ENCODE measurements at regions not wholly inside any gene's neighbourhood (a gene's known extent, or its start where the extent isn't known, plus 50 kb on each side); places are given as distances from the start of the nearest gene placed in this dataset.

DNA sequence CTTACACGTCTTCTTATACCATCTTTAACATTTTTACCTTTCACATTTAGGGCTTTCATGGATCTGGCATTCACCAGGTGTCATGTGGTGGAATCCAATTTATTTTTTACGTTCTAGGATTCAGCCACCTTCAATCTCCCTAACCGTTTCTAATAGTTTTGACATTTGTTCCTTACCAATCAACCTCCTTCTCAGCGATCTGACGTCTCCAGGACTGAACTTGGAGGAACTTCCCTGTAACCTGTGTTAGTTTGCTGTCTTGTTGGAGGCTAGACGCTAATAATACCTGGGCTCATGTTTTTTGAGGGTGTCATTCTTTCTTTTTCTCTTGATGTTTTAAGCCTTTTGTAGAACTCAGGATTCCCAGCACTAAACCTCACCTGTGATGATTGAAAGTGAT lies 351.6 kb downstream of the THBS2 start:
- no peaks in the 10 kb centered on the region for H3K9me3 ChIP-seq (ENCODE audit: insufficient read depth, low read depth, low read length)
- H3K4me1 Mint-ChIP-seq (ENCODE audit: low read depth, unreplicated experiment), result no peaks in the 10 kb centered on the region
- no peak for FAIRE-seq

DNA sequence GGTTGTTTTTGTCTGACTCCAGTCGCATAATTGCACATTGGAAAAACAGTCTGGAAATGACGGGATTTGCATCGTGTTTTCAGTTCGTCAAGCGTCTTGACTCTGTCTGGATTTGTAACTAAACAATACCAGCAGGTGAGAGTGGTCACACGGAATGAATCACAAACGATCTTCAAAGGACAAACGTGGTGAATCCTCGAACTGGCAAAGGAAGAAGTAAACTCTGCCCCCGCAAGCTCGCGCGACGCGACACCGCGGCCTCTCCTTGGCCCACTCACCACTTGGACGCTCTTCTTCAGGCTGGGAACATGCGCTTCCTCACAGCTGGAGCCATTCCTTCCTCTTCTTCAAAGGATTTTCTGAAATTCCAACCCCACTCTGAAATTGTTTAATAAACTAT lies 352.6 kb downstream of the THBS2 start:
- H3K27ac ChIP-seq (ENCODE audit: low read depth, low read length), result no peak overlapping the region
- no peaks in the 10 kb centered on the region for H3K9me3 ChIP-seq (ENCODE audit: insufficient read depth, low read depth, low read length)
- no peak overlapping the region for H3K9ac ChIP-seq (ENCODE audit: low read length)
- Mint-ChIP-seq H3K4me3 (ENCODE audit: unreplicated experiment) (no peak overlapping the region), H3K27ac (ENCODE audit: unreplicated experiment) (no peak overlapping the region), H3K36me3 (ENCODE audit: low read depth, unreplicated experiment) (no peaks in the 10 kb centered on the region), H3K4me1 (ENCODE audit: low read depth, unreplicated experiment) (no peaks in the 10 kb centered on the region), H3K27me3 (ENCODE audit: low read depth, unreplicated experiment) (peaks cover 10% of the 10 kb centered on the region), H3K9me3 (ENCODE audit: unreplicated experiment) (peaks cover 8% of the 10 kb centered on the region)
- H4K20me1 ChIP-seq (ENCODE audit: insufficient read depth, low read length), result no peaks in the 10 kb centered on the region
- H3K79me2 ChIP-seq (ENCODE audit: insufficient read depth, low read length), result no peaks in the 10 kb centered on the region
- FAIRE-seq (no peak), DNase-seq (ENCODE audit: low read depth) (no peak)
- H3K4me1 ChIP-seq (ENCODE audit: insufficient read depth, low read length), result no peaks in the 10 kb centered on the region
- no peak overlapping the region for H2AFZ ChIP-seq (ENCODE audit: low read depth, low read length)
- no peak overlapping the region for H3K4me2 ChIP-seq (ENCODE audit: low read length)
- no peaks in the 10 kb centered on the region for H3K27me3 ChIP-seq (ENCODE audit: insufficient read depth, low read length)
- no peak for TF ChIP-seq EZH2 (IDR thresholded peaks at IDR 0.05; ENCODE audit: insufficient read depth, low read length)
- TF ChIP-seq, protein P1, sequence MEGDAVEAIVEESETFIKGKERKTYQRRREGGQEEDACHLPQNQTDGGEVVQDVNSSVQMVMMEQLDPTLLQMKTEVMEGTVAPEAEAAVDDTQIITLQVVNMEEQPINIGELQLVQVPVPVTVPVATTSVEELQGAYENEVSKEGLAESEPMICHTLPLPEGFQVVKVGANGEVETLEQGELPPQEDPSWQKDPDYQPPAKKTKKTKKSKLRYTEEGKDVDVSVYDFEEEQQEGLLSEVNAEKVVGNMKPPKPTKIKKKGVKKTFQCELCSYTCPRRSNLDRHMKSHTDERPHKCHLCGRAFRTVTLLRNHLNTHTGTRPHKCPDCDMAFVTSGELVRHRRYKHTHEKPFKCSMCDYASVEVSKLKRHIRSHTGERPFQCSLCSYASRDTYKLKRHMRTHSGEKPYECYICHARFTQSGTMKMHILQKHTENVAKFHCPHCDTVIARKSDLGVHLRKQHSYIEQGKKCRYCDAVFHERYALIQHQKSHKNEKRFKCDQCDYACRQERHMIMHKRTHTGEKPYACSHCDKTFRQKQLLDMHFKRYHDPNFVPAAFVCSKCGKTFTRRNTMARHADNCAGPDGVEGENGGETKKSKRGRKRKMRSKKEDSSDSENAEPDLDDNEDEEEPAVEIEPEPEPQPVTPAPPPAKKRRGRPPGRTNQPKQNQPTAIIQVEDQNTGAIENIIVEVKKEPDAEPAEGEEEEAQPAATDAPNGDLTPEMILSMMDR (IDR thresholded peaks at IDR 0.05; ENCODE audit: insufficient read depth, low read depth, low read length), result no peak
- H3K36me3 ChIP-seq (ENCODE audit: insufficient read depth, low read length), result no peaks in the 10 kb centered on the region
- H3K4me3 ChIP-seq (ENCODE audit: insufficient read depth, low read depth, low read length), result no peak overlapping the region

More for the DNA sequence above, 351.6 kb downstream of the THBS2 start:
- no peak for DNase-seq (ENCODE audit: low read depth)
- no peak overlapping the region for H3K4me2 ChIP-seq (ENCODE audit: low read length)
- peaks cover 10% of the 10 kb centered on the region for H3K27me3 Mint-ChIP-seq (ENCODE audit: low read depth, unreplicated experiment)
- H3K36me3 Mint-ChIP-seq (ENCODE audit: low read depth, unreplicated experiment), result no peaks in the 10 kb centered on the region
- H3K4me3 Mint-ChIP-seq (ENCODE audit: unreplicated experiment), result no peak overlapping the region
- TF ChIP-seq, protein P1 (IDR thresholded peaks at IDR 0.05; ENCODE audit: insufficient read depth, low read depth, low read length), result no peak
- TF ChIP-seq EZH2 (IDR thresholded peaks at IDR 0.05; ENCODE audit: insufficient read depth, low read length), result no peak
- no peaks in the 10 kb centered on the region for H3K79me2 ChIP-seq (ENCODE audit: insufficient read depth, low read length)
- H3K4me3 ChIP-seq (ENCODE audit: insufficient read depth, low read depth, low read length), result no peak overlapping the region
- no peaks in the 10 kb centered on the region for H3K4me1 ChIP-seq (ENCODE audit: insufficient read depth, low read length)
- no peak overlapping the region for H3K27ac Mint-ChIP-seq (ENCODE audit: unreplicated experiment)
- H2AFZ ChIP-seq (ENCODE audit: low read depth, low read length), result no peak overlapping the region
- peaks cover 5% of the 10 kb centered on the region for H3K9me3 Mint-ChIP-seq (ENCODE audit: unreplicated experiment)
- H4K20me1 ChIP-seq (ENCODE audit: insufficient read depth, low read length), result no peaks in the 10 kb centered on the region
- H3K27ac ChIP-seq (ENCODE audit: low read depth, low read length), result no peak overlapping the region
- H3K27me3 ChIP-seq (ENCODE audit: insufficient read depth, low read length), result no peaks in the 10 kb centered on the region
- H3K9ac ChIP-seq (ENCODE audit: low read length), result no peak overlapping the region
- H3K36me3 ChIP-seq (ENCODE audit: insufficient read depth, low read length), result no peaks in the 10 kb centered on the region

DNA sequence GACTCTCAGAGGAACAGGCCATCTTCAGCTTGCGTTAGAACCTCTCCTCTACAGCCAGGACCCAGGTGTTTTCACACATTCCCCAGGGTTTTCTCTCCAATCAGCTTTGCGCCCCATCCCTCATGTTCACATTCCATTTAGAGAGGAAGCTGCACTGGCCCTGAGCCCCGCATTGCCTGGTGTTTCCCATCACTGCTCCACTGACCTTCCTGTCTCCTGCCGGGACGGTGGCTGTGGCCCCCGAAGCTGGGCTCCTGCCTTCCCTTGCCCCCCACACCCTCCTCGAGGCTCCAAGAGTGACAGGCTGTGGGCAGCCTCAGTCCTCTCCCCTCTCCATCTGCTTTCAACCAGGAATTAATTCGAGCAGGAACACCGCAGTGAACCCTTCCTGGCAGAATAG lies 357.3 kb downstream of the THBS2 start:
- no peak overlapping the region for H3K27ac Mint-ChIP-seq (ENCODE audit: unreplicated experiment)

More for the DNA sequence above, 357.3 kb downstream of the THBS2 start:
- Histone ChIP-seq H3K27me3 (ENCODE audit: insufficient read depth, low read length) (no peaks in the 10 kb centered on the region), H3K9me3 (ENCODE audit: insufficient read depth, low read depth, low read length) (no peaks in the 10 kb centered on the region), H3K4me1 (ENCODE audit: insufficient read depth, low read length) (peaks cover 3% of the 10 kb centered on the region), H3K9ac (ENCODE audit: low read length) (no peak overlapping the region), H3K79me2 (ENCODE audit: insufficient read depth, low read length) (no peaks in the 10 kb centered on the region), H3K4me2 (ENCODE audit: low read length) (no peak overlapping the region), H3K36me3 (ENCODE audit: insufficient read depth, low read length) (no peaks in the 10 kb centered on the region), H4K20me1 (ENCODE audit: insufficient read depth, low read length) (no peaks in the 10 kb centered on the region), H2AFZ (ENCODE audit: low read depth, low read length) (no peak overlapping the region), H3K4me3 (ENCODE audit: insufficient read depth, low read depth, low read length) (no peak overlapping the region), H3K27ac (ENCODE audit: low read depth, low read length) (no peak overlapping the region)
- DNase-seq (ENCODE audit: low read depth) (no peak), FAIRE-seq (no peak)
- no peaks in the 10 kb centered on the region for H3K36me3 Mint-ChIP-seq (ENCODE audit: low read depth, unreplicated experiment)
- peaks cover 12% of the 10 kb centered on the region for H3K27me3 Mint-ChIP-seq (ENCODE audit: low read depth, unreplicated experiment)
- peaks cover 2% of the 10 kb centered on the region for H3K4me1 Mint-ChIP-seq (ENCODE audit: low read depth, unreplicated experiment)
- TF ChIP-seq, protein P1 (IDR thresholded peaks at IDR 0.05; ENCODE audit: insufficient read depth, low read depth, low read length), result no peak
- no peak for TF ChIP-seq EZH2 (IDR thresholded peaks at IDR 0.05; ENCODE audit: insufficient read depth, low read length)
- peaks cover 5% of the 10 kb centered on the region for H3K9me3 Mint-ChIP-seq (ENCODE audit: unreplicated experiment)
- no peak overlapping the region for H3K4me3 Mint-ChIP-seq (ENCODE audit: unreplicated experiment)
